ENCODE measurements at regions not wholly inside any gene's neighbourhood (a gene's known extent, or its start where the extent isn't known, plus 50 kb on each side); places are given as distances from the start of the nearest gene placed in this dataset.

DNA sequence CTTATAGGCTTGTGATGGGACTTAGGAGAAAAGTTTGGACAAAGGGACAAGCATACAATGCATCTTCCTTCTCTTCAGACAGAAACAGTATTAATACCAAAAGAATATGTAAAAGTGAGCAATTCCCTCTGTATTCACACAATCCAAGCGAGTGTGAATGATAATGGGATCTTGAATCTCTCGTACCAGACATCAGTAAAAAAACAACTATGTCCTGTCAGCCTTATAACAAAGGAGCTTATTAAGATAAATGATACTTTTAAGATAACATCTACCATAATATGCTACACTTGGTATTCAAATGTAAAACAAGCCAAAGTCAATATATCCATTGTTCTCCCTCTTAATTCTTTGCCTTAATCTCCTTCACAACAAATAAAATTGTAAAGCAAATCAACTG is 288.6 kb upstream of the CNTN6 start:
- DNase-seq (ENCODE audit: low read depth in 4 of 4, low spot score in 3 of 4) = no peak

DNA sequence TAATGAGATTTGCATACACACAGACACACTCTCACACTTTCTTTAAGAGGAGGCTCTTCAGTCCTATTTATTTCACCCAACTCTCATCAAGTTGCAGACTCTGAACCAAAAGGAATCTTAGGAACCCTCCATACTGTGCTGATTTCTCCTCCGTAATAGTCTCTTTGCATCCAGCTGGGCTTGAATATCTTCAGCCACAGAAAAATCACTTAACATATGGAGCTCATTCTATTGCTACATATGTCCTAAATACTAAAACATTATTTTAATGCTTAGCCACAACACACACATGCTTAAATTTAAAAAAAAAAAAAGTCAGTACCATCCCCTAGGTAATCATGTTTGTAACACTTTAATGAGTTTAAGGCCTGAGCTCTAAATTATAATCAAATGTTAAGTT is 287.5 kb upstream of the CNTN6 start:
- DNase-seq (ENCODE audit: low read depth in 4 of 4, low spot score in 3 of 4) = no peak

DNA sequence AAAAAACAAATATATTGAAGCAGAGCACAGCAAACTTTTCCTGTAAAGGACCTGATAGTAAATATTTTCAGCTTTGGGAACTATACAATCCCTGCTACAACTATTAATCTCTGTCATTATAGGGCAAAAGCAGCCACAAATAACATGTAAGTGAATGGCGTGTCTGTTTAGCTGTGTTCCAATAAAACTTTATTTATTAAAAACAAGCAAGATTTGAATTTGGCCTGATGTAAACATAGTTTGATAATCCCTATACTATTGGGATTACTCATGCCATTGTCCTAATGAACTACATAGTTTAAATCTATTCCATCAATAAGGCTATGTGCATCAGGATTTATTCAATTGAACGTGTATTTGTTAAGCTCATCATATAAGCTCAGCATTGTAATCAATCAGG is 286.8 kb upstream of the CNTN6 start:
- DNase-seq (ENCODE audit: low read depth in 4 of 4, low spot score in 3 of 4) = no peak

DNA sequence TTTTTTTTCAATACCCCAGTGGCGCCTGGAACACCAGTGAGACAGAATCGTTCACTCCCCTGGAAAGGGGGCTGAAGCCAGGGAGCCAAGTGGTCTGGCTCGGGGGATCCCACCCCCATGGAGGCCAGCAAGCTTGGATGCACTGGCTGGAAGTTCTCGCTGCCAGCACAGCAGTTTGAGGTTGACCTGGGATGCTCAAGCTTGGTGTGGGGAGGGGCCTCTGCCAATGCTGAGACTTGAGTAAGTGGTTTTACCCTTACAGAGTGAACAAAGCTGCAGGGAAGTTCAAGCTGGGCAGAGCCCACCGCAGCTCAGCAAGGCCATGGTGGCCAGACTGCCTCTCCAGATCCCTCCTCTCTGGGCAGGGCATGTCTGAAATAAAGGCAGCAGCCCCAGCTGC is 276.2 kb upstream of the CNTN6 start:
- DNase-seq (ENCODE audit: low read depth in 4 of 4, low spot score in 3 of 4) = no peak

DNA sequence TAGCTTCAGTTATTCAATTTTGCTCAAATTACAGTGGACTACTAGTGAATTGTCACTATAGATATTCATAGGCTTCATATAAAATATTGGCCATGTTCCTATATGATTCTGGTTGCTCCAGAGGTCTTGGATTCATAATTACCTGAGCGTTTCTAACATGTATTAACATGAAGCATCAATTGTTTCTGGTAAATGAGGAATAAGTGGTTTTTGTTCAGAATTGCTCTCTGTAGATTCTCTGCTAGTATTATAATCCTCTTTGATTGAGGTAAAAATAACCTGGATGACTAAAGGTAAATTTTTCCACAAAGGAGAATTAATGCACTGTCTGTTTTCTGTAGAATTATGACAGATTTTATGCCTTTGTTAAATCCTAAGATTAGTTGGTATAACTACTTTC is 258.1 kb upstream of the CNTN6 start:
- no peak for DNase-seq (ENCODE audit: low read depth in 4 of 4, low spot score in 3 of 4)

DNA sequence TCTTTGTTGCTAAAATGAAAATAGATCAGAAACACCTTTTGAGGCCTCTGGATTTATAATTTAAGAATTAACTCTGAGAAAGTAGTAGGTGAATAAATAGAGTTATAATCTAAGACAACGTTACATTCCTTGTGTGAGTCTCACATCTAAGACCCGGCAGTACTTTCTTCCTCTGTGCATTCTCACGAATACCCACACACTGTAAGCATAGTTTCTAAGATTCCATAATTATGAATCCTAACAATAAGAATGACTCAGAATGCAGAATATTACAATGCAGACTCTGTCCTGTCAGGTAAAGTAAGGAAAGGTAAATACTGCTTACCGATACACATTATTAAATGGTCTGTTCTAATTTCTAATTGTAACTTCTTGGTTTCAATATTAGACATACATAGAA is 257.7 kb upstream of the CNTN6 start:
- no peak for DNase-seq (ENCODE audit: low read depth in 4 of 4, low spot score in 3 of 4)

DNA sequence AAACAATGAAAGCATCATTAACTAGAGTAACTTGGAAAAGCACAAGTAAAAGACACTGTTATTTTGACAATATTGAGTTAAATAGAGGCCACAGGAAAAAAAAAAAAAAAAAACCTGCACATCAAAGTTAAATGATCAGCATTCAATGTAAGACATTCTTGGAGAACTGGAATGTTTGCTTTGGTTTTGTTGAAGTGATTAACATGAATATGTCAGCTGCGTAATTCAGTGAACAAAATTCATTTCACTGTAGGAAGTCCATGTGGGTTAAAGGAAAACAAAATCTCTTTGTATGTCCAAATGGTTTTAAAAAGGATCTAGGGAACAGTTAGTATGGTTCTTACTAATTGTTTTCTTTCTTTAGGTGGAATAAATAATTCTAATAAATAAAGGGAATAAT is 252.8 kb upstream of the CNTN6 start:
- no peak for DNase-seq (ENCODE audit: low read depth in 4 of 4, low spot score in 3 of 4)

DNA sequence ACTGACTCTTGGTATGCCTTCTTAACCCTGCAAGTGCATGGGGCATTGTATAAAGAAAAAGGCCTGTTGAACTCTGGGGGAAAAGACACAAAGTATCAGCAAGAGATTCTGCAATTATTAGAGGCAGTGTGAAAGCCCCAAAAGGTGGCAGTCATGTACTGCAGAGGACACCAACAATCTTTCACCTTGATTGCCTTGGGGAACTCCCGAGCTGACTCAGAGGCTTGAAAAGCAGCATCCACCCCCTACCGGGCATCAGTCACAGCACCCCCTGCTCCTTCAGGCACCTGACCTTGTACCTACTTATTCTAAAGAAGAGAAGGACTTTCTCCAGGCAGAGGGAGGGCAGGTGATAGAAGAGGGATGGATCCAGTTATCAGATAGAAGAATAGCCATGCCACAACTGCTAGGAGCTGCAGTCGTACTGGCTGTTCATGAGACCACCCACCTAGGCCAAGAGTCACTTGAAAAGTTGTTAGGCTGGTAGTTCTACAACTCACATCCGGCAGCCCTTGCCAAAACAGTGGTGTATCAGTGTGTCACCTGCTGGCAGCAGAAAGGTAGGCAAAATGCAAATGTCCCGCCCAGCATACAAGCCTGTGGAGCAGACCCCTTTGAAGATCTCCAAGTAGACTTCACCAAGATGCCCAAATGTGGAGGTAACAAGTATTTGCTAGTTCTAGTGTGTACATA is 241.6 kb upstream of the CNTN6 start:
- no peak for DNase-seq (ENCODE audit: low read depth in 4 of 4, low spot score in 3 of 4)

DNA sequence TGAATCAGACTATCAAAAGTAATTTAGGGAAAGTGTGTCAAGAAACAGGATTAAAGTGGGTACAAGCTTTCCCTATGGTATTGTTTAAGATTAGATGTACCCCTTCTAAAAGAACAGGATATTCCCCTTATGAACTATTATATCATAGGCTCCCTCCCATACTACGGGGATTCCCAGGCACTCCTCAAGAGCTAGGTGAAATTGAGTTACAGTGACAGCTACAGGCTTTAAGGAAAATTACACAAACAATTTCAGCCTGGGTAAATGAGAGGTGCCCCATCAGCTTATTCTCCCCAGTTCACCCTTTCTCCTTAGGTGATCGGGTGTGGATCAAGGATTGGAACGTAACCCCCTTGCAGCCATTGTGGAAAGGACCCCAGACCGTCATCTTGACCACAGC is 240.8 kb upstream of the CNTN6 start:
- DNase-seq (ENCODE audit: low read depth in 4 of 4, low spot score in 3 of 4) = no peak

DNA sequence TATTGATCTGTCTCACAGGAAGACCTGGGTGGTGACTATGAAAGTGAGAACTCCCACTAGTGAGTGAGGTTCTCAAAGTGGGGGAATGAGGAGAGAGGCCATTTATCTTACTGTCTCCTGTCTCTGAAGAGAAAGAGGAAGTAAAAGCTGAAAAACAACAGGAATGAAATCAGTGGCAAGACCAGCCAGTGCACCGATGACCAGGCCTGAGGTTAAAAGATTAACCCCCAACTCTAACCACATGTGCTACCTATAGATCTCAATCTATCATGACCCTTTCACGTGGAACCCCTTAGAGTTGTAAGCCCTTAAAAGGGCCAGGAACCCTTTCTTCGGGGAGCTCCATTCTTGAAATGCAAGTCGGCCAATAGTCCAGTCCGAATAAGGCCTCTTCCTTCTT is 239.3 kb upstream of the CNTN6 start:
- no peak for DNase-seq (ENCODE audit: low read depth in 4 of 4, low spot score in 3 of 4)

DNA sequence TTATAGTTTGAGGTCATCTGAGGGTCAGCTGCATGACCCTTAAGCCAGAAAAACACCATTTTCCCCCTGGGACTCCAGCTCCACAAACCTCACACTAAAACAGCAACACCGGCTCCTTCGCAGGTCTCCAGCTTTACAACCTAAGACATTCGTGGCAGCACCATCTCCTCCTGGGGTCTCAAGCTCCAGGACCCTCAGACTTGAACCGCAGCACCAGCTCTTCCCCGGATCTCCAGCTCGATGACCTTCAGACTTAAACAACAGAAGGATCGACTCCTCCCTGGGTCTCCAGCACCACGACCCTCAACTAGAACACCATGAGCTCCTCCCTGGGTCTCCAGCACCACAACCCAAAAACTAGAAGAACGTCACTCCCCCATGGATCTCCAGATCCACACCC is 233.7 kb upstream of the CNTN6 start:
- DNase-seq (ENCODE audit: low read depth in 4 of 4, low spot score in 3 of 4) = no peak

DNA sequence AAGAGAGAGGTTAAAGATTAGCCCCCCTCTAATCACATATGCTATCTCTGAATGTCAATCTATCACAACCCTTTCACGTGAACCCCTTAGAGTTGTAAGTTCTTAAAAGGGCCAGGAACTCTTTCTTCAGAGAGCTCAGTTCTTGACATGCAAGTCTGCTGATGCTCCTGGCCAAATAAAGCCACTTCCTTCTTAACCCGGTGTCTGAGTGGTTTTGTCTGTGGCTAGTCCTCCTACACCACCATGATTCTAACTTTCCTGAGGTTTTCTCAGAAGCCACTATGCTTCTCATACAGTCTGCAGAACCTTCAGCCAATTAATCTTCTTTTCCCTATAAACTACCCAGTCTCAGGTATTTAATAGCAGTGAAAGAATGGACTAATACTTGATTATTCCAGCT is 231.1 kb upstream of the CNTN6 start:
- no peak for DNase-seq (ENCODE audit: low read depth in 4 of 4, low spot score in 3 of 4)

DNA sequence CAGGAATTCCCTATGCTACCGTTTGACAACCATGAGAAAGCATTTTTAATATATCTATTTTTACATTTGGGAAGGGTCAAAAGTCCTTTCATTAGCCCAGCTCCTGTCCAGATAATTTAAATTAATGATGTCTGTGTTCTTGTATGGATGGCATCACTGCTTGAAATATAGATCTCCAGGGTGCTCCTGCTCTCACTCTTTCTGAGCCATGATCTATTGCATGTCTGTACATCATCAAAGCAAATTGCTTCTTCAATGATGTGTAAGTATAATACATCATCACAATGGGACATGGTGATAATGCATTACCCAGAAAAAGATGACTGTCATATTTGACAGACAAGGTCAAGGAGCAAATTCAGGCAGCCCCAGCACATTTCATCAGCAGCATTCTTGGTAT is 223.6 kb upstream of the CNTN6 start:
- no peak for DNase-seq (ENCODE audit: low read depth in 4 of 4, low spot score in 3 of 4)

DNA sequence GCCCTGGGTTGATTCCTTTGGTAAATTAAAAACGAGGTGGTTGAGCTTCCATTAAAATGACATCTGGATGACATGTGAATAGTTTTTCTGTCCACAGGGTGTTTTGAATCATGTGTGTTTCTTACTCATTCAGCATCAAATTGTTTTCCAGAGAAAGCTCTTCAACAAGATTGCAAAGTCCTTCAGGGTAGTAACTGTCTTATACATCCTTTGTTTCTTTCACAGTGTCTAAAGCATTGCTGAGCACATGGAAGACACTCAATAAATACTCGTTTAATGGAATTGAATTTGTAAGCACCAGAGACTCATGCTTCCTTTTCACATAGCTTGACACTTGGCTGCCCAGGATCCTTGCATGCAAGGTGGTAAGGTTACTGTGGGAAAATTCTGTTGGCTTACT is 223.1 kb upstream of the CNTN6 start:
- no peak for DNase-seq (ENCODE audit: low read depth in 4 of 4, low spot score in 3 of 4)

DNA sequence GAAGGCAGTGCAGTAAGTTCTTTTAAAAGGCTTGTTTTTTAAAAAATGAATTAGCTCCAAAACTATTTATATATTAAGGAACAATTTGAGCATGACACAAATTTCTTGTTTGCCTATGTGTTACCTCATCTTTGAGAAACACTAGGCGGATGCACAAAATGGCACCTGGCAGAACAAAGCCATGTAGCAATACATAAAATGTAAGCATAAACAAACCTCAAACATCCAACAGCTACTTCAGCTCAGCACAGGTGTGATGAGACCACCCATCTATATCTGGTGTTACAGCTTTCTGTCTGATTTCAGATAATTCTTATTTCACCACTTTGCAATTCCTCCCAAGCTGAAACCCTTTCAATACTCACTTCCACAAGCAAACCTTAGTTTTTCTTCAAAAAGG is 221.2 kb upstream of the CNTN6 start:
- DNase-seq (ENCODE audit: low read depth in 4 of 4, low spot score in 3 of 4) = no peak

DNA sequence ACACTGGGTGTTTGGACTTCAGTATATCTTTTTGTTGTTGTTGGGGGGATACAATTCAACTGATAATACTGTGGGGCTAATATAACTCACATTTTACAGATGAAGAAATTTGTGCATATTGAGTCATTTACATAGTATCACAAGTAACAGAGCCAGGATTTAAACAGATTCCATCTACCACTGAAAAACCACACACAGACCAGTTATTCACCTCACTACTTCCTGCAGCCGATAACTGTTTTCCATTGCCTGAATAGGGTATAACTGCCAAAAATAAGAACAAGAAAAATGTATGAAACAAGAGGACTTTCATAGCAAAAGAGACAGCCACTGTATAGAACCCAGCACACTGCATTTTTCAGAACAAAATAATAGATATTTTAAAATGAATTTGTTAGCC is 215.8 kb upstream of the CNTN6 start:
- no peak for DNase-seq (ENCODE audit: low read depth in 4 of 4, low spot score in 3 of 4)

DNA sequence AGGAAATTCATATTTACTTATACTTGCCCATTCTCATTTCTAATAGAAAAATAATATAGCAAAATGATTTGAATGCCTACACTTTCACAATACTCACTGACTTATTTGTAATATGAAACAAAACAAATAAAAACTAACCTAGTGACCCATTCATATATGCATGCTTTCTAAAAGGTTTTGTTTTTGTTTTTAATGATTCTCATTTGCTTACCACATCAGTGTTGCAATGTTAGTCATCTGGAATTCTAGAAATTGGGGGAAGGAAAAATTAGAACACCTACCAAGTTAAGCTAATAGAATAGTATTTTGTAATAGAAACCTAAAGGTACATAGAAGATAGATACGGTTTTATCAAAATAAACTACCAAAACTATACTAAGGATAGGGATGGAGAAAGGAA is 214.1 kb upstream of the CNTN6 start:
- no peak for DNase-seq (ENCODE audit: low read depth in 4 of 4, low spot score in 3 of 4)

DNA sequence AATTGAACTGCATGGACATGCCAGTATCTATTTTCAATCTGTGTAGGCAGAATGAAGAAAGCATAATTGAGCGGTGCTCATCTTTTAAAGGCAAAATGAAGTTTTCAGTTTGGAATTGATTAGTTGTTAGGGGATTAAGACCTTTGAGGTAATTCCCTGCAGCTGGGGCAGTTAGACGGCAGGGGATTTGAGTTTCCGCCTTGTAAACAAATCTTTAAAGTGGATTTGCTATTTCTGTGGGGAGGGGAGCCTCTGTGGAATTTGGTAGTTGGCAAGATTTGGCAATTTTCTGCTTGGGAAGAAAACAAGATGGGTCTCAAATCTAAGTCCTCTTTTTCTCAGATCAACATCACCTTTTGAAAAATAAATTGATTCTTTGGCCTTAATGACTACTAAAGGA is 212.5 kb upstream of the CNTN6 start:
- no peak for DNase-seq (ENCODE audit: low read depth in 4 of 4, low spot score in 3 of 4)

DNA sequence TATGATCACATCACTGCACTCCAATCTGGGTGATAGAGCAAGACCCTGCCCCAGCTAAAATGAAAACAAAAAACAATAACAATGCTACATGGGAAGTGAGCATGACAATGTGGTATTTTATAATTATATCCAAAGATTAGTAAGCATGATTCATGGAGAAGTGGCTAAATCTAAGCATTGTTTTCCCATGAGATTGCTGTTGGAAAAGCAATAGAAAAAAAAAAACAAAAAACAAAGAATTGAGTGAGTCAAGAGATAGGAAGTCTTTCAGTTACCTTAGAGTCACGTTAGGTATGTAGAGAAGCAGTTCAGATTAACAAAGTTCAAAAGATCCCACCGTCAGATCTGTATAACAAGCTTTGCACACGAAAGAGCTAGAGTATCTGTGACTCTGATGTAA is 210.3 kb upstream of the CNTN6 start:
- no peak for DNase-seq (ENCODE audit: low read depth in 4 of 4, low spot score in 3 of 4)

DNA sequence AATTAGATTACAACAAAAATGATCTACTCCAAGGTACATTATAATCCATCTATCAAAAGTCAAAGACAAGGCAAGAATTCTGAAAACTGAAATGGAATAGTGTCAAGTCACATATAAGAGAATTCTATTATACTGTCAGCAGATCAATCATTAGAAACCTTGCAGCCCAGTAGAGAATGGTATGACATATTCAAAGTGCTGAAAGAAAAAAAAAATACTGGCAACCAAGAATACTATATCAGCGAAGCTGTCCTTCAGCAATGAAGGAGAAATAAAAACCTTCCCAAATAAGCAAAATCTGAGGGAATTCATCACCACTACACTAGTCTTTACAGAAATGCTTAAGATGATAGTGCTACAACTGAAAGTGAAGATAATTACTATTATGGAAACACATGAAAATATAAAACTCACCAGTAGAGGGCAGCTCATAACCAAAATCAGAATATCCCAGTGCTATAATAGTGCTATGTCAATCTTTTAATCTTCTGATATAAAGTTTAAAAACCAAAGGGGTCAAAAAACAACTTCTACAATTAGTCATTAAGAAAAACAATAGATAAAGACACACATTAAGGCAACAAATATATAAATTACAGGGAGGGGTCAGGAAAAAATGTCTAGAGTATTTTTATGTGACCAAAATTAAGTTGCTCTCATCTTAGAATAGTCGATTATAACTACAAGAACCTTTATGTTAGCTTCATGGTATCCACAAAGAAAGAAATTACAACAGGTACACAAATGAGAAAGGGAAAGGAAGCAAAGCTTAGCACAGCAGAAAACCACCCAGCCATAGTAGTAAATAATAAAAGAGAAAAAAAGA is 190.7 kb upstream of the CNTN6 start:
- no peak for DNase-seq (ENCODE audit: low read depth in 4 of 4, low spot score in 3 of 4)

DNA sequence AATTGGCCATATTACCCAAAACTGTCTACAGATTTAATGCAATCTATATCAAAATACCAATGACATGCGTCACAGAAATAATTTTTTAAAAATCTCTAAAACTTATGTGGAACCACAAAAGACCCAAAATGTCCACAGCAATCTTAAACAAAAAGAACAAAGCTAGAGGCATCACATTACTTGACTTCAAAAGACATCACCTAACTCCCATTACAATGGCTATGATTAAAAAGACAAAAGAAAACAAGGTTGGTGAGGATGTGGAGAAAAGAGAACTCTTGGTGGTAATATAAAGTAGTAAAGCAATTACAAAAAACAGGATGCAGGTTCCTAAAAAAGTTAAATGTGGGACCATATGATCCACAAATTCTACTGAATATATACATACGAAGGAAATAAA is 187.6 kb upstream of the CNTN6 start:
- no peak for DNase-seq (ENCODE audit: low read depth in 4 of 4, low spot score in 3 of 4)

DNA sequence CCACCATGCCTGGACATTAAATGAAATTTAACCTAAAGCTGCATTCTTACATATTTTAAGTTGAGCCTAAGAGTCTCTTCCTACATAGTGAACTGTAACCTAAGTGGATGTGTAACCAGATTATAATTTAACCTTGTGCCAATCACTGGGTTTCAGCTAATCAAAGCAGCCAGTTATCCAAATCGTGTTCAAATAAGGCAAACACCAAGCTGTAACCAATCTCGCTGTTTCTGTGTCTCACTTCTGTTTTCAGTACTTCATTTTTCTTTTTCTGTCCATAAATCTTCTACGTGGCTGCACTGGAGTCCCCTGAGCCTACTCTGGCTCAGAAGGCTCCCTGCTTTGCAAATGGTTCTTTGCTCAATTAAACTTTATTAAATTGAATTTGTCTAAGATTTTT is 186.1 kb upstream of the CNTN6 start:
- no peak for DNase-seq (ENCODE audit: low read depth in 4 of 4, low spot score in 3 of 4)

DNA sequence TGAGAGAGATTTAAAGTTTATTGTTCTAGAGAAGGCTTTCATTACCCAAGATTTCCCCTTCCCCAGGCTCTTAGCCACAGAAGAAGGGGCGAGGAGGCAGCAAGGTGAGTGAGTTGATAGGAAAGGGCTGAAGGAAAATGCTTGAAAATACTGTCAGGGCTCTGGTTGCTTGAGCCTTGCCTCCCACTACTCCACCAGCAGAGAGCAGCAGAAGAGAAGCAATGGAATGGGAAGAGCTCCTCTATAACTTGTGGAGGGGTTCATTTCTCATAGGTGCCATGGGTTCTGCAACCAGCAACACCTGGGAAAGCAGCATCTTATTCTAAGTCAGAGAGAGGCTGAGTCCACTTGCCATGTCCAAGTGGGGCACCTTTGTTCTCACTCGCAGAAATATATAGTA is 184.0 kb upstream of the CNTN6 start:
- DNase-seq (ENCODE audit: low read depth in 4 of 4, low spot score in 3 of 4) = no peak
